ENCODE measurements at regions not wholly inside any gene's neighbourhood (a gene's known extent, or its start where the extent isn't known, plus 50 kb on each side); places are given as distances from the start of the nearest gene placed in this dataset.
"Not testable (repeated sequence)": the region's sequence is repeated elsewhere in the genome, so short reads cannot be mapped to it uniquely, and the experiment has no call there.

GRCh38 chr4:102210806-102211205 lies 134.5 kb downstream of the SLC39A8 start:
- H3K27ac ChIP-seq (ENCODE audit: low read depth, low read length); intact Hi-C loops (cut with micrococcal nuclease); POLR2A ChIA-PET; H2AFZ ChIP-seq (ENCODE audit: low read depth, low read length, poor library complexity, severe bottlenecking); H3K9me3 ChIP-seq (ENCODE audit: control insufficient read depth in 1 of 2, insufficient read depth in 1 of 2, low read depth in 1 of 2, low read length in 2 of 2); ATAC-seq; DNase-seq (ENCODE audit: low read depth, low spot score); H3K27me3 ChIP-seq (ENCODE audit: insufficient read depth, low read length); H3K36me3 ChIP-seq (ENCODE audit: control insufficient read depth in 1 of 2, insufficient read depth in 2 of 2, low read length in 2 of 2); H3K9me2 ChIP-seq (ENCODE audit: insufficient read depth); CTCF ChIA-PET; H3K9ac ChIP-seq (ENCODE audit: low read length); H3K79me2 ChIP-seq (ENCODE audit: insufficient read depth, low read length); RAD21 ChIA-PET (ENCODE audit: low non-redundant PET in 1 of 2, low total read pairs in 2 of 2, uncharacterized antibody in 2 of 2, unreplicated experiment in 2 of 2); BruUV-seq (replicated peaks); H3K4me2 ChIP-seq (ENCODE audit: low read length); H4K20me1 ChIP-seq (ENCODE audit: insufficient read depth); H3K4me3 ChIP-seq (replicated peaks in 1 of 2; ENCODE audit: low read depth in 1 of 2, low read length in 2 of 2); H3K4me1 ChIP-seq (ENCODE audit: control insufficient read depth in 1 of 2, insufficient read depth in 2 of 2, low read length in 2 of 2): not testable (repeated sequence)

DNA sequence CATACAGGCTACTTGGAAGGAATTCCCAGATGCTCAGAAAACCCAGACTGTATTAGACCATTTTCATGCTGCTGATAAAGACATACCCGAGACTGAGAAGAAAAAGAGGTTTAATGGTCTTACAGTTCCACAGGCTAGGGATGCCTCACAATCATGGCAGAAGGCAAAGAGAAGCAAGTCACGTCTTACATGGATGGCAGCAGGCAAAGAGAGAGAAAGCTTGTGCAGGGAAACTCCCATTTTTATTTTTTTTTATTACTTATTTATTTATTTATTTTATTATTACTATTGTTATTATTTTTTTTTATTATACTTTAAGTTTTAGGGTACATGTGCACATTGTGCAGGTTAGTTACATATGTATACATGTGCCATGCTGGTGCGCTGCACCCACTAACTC lies 140.6 kb downstream of the SLC39A8 start:
- H3K27me3 ChIP-seq (ENCODE audit: insufficient read depth, low read length); H4K20me1 ChIP-seq (ENCODE audit: insufficient read depth); H3K9me2 ChIP-seq (ENCODE audit: insufficient read depth); H3K79me2 ChIP-seq (ENCODE audit: insufficient read depth, low read length); POLR2A ChIA-PET; H3K9ac ChIP-seq (ENCODE audit: low read length); H3K4me3 ChIP-seq (replicated peaks in 1 of 2; ENCODE audit: low read depth in 1 of 2, low read length in 2 of 2); DNase-seq (ENCODE audit: low read depth, low spot score); H3K36me3 ChIP-seq (ENCODE audit: control insufficient read depth in 1 of 2, insufficient read depth in 2 of 2, low read length in 2 of 2); BruUV-seq (replicated peaks); H3K4me2 ChIP-seq (ENCODE audit: low read length); H3K27ac ChIP-seq (ENCODE audit: low read depth, low read length); CTCF ChIA-PET; H3K4me1 ChIP-seq (ENCODE audit: control insufficient read depth in 1 of 2, insufficient read depth in 2 of 2, low read length in 2 of 2); ATAC-seq; RAD21 ChIA-PET (ENCODE audit: low non-redundant PET in 1 of 2, low total read pairs in 2 of 2, uncharacterized antibody in 2 of 2, unreplicated experiment in 2 of 2); H2AFZ ChIP-seq (ENCODE audit: low read depth, low read length, poor library complexity, severe bottlenecking); intact Hi-C loops (cut with micrococcal nuclease); H3K9me3 ChIP-seq (ENCODE audit: control insufficient read depth in 1 of 2, insufficient read depth in 1 of 2, low read depth in 1 of 2, low read length in 2 of 2): not testable (repeated sequence)

GRCh38 chr4:102196221-102196620 lies 149.1 kb downstream of the SLC39A8 start:
- Histone ChIP-seq H4K20me1 (ENCODE audit: insufficient read depth) (no peaks in the 10 kb centered on the region), H3K4me3 (replicated peaks in 1 of 2; ENCODE audit: low read depth in 1 of 2, low read length in 2 of 2) (no peak overlapping the region), H2AFZ (ENCODE audit: low read depth, low read length, poor library complexity, severe bottlenecking) (no peak overlapping the region), H3K27ac (ENCODE audit: low read depth, low read length) (no peak overlapping the region), H3K36me3 (ENCODE audit: control insufficient read depth in 1 of 2, insufficient read depth in 2 of 2, low read length in 2 of 2) (no peaks in the 10 kb centered on the region), H3K9ac (ENCODE audit: low read length) (no peak overlapping the region), H3K9me2 (ENCODE audit: insufficient read depth) (no peaks in the 10 kb centered on the region), H3K4me2 (ENCODE audit: low read length) (no peak overlapping the region), H3K4me1 (ENCODE audit: control insufficient read depth in 1 of 2, insufficient read depth in 2 of 2, low read length in 2 of 2) (no peaks in the 10 kb centered on the region), H3K79me2 (ENCODE audit: insufficient read depth, low read length) (no peaks in the 10 kb centered on the region), H3K9me3 (ENCODE audit: control insufficient read depth in 1 of 2, insufficient read depth in 1 of 2, low read depth in 1 of 2, low read length in 2 of 2) (no peaks in the 10 kb centered on the region), H3K27me3 (ENCODE audit: insufficient read depth, low read length) (no peaks in the 10 kb centered on the region)
- no TSS peak for BruUV-seq (replicated peaks)
- RAD21 ChIA-PET (ENCODE audit: low non-redundant PET in 1 of 2, low total read pairs in 2 of 2, uncharacterized antibody in 2 of 2, unreplicated experiment in 2 of 2): no interaction called here
- POLR2A ChIA-PET: no interaction called here
- CTCF ChIA-PET: no interaction called here
- no peak for ATAC-seq
- DNase-seq (ENCODE audit: low read depth, low spot score): no peak
- intact Hi-C loops (cut with micrococcal nuclease): no loop called here
- TF ChIP-seq POLR2AphosphoS5 (IDR thresholded peaks at IDR 0.05; ENCODE audit: low read depth, low read length): no peak
- no peak for TF ChIP-seq ATF3 (IDR thresholded peaks at IDR 0.05)
- TF ChIP-seq ELF1 (IDR thresholded peaks at IDR 0.05; ENCODE audit: borderline replicate concordance, low read depth): no peak
- TF ChIP-seq FOSL1 (IDR thresholded peaks at IDR 0.05; ENCODE audit: low read depth): no peak
- TF ChIP-seq ZNF274 (IDR thresholded peaks at IDR 0.05; ENCODE audit: low read depth, low read length): no peak
- TF ChIP-seq ZFX (IDR thresholded peaks at IDR 0.05): no peak
- no peak for TF ChIP-seq CBX3 (IDR thresholded peaks at IDR 0.05; ENCODE audit: low read depth)
- no peak for TF ChIP-seq EGR1 (IDR thresholded peaks at IDR 0.05; ENCODE audit: low read depth)
- TF ChIP-seq, protein P1, sequence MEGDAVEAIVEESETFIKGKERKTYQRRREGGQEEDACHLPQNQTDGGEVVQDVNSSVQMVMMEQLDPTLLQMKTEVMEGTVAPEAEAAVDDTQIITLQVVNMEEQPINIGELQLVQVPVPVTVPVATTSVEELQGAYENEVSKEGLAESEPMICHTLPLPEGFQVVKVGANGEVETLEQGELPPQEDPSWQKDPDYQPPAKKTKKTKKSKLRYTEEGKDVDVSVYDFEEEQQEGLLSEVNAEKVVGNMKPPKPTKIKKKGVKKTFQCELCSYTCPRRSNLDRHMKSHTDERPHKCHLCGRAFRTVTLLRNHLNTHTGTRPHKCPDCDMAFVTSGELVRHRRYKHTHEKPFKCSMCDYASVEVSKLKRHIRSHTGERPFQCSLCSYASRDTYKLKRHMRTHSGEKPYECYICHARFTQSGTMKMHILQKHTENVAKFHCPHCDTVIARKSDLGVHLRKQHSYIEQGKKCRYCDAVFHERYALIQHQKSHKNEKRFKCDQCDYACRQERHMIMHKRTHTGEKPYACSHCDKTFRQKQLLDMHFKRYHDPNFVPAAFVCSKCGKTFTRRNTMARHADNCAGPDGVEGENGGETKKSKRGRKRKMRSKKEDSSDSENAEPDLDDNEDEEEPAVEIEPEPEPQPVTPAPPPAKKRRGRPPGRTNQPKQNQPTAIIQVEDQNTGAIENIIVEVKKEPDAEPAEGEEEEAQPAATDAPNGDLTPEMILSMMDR (IDR thresholded peaks at IDR 0.05 in 2 of 3, conservative IDR thresholded peaks at IDR 0.05 in 1 of 3; ENCODE audit: borderline replicate concordance in 1 of 3, insufficient read depth in 1 of 3, low read depth in 2 of 3, low read length in 2 of 3): no peak
- no peak for TF ChIP-seq POLR2A (IDR thresholded peaks at IDR 0.05; ENCODE audit: borderline replicate concordance, extremely low read depth, insufficient read depth, insufficient read length)
- TF ChIP-seq SIN3A (IDR thresholded peaks at IDR 0.05; ENCODE audit: low read depth): no peak
- no peak for TF ChIP-seq EZH2phosphoT487 (IDR thresholded peaks at IDR 0.05; ENCODE audit: borderline replicate concordance)
- TF ChIP-seq SP1 (IDR thresholded peaks at IDR 0.05; ENCODE audit: low read depth): no peak
